ENCODE measurements at regions not wholly inside any gene's neighbourhood (a gene's known extent, or its start where the extent isn't known, plus 50 kb on each side); places are given as distances from the start of the nearest gene placed in this dataset.

- Histone ChIP-seq H2BK5ac (ENCODE audit: low read length) (peak overlapping the region; percentile 39), H2AFZ (ENCODE audit: low read length) (no peak overlapping the region), H2BK15ac (ENCODE audit: low read length) (no peak overlapping the region), H2BK120ac (ENCODE audit: low read depth, low read length) (no peak overlapping the region), H3K36me3 (replicated peaks in 1 of 2; ENCODE audit: control insufficient read depth in 2 of 2, insufficient read depth in 2 of 2, low read length in 2 of 2) (no peaks in the 10 kb centered on the region), H2AK5ac (ENCODE audit: low read depth, low read length) (no peak overlapping the region), H3K79me1 (ENCODE audit: low read depth, low read length) (no peaks in the 10 kb centered on the region), H3K9me3 (replicated peaks in 1 of 2; ENCODE audit: control insufficient read depth in 2 of 2, insufficient read depth in 1 of 2, low read depth in 1 of 2, low read length in 2 of 2) (no peaks in the 10 kb centered on the region), H3K14ac (ENCODE audit: low read length) (no peak overlapping the region), H3K23ac (ENCODE audit: low read depth, low read length, poor library complexity) (no peak overlapping the region), H3K27me3 (ENCODE audit: control insufficient read depth in 3 of 3, insufficient read depth in 3 of 3, low read depth in 1 of 3, low read length in 3 of 3) (no peaks in the 10 kb centered on the region), H3K4ac (ENCODE audit: low read length) (no peak overlapping the region), H3K9ac (ENCODE audit: low read depth, low read length, poor library complexity) (no peak overlapping the region), H3K4me1 (ENCODE audit: control insufficient read depth in 2 of 2, insufficient read depth in 1 of 2, low read depth in 1 of 2, low read length in 2 of 2) (no peaks in the 10 kb centered on the region), H3K18ac (ENCODE audit: low read length) (no peak overlapping the region), H3K27ac (replicated peaks; ENCODE audit: low read length) (no peak overlapping the region), H3K4me3 (ENCODE audit: low read length in 2 of 2) (no peak overlapping the region), H4K8ac (ENCODE audit: low read depth, low read length) (no peak overlapping the region), H3K4me2 (ENCODE audit: insufficient read depth, low read length, poor library complexity, severe bottlenecking) (no peak overlapping the region), H4K91ac (ENCODE audit: low read depth, low read length, poor library complexity) (no peak overlapping the region), H2BK12ac (ENCODE audit: low read length) (no peak overlapping the region)
- no CpG with 5 or more reads among the region's 7 CpGs for WGBS, 2 donors (ENCODE audit: extremely low coverage in 2 of 2, insufficient read length in 2 of 2, insufficient replicate concordance in 1 of 2)
- DNase-seq (ENCODE audit: low spot score): no peak
Measured at GRCh38 chr5:87030699-87031098, 237.0 kb upstream of the RASA1 start.

GRCh38 chr5:87034557-87034956, 233.1 kb upstream of the RASA1 start:
- H3K27me3 ChIP-seq (ENCODE audit: control insufficient read depth in 3 of 3, insufficient read depth in 3 of 3, low read depth in 1 of 3, low read length in 3 of 3): no peaks in the 10 kb centered on the region
- H3K4ac ChIP-seq (ENCODE audit: low read length): no peak overlapping the region
- WGBS, 2 donors (ENCODE audit: extremely low coverage in 2 of 2, insufficient read length in 2 of 2, insufficient replicate concordance in 1 of 2): no CpG with 5 or more reads among the region's 2 CpGs
- H3K9me3 ChIP-seq (replicated peaks in 1 of 2; ENCODE audit: control insufficient read depth in 2 of 2, insufficient read depth in 1 of 2, low read depth in 1 of 2, low read length in 2 of 2): no peaks in the 10 kb centered on the region
- H4K91ac ChIP-seq (ENCODE audit: low read depth, low read length, poor library complexity): no peak overlapping the region
- no peak overlapping the region for H2AK5ac ChIP-seq (ENCODE audit: low read depth, low read length)
- H3K23ac ChIP-seq (ENCODE audit: low read depth, low read length, poor library complexity): no peak overlapping the region
- H4K8ac ChIP-seq (ENCODE audit: low read depth, low read length): no peak overlapping the region
- no peaks in the 10 kb centered on the region for H3K79me1 ChIP-seq (ENCODE audit: low read depth, low read length)
- H3K4me2 ChIP-seq (ENCODE audit: insufficient read depth, low read length, poor library complexity, severe bottlenecking): no peak overlapping the region
- no peak overlapping the region for H3K9ac ChIP-seq (ENCODE audit: low read depth, low read length, poor library complexity)
- H3K27ac ChIP-seq (replicated peaks; ENCODE audit: low read length): no peak overlapping the region
- no peaks in the 10 kb centered on the region for H3K36me3 ChIP-seq (replicated peaks in 1 of 2; ENCODE audit: control insufficient read depth in 2 of 2, insufficient read depth in 2 of 2, low read length in 2 of 2)
- H3K14ac ChIP-seq (ENCODE audit: low read length): no peak overlapping the region
- H3K4me1 ChIP-seq (ENCODE audit: control insufficient read depth in 2 of 2, insufficient read depth in 1 of 2, low read depth in 1 of 2, low read length in 2 of 2): no peaks in the 10 kb centered on the region
- H3K4me3 ChIP-seq (ENCODE audit: low read length in 2 of 2): no peak overlapping the region
- H3K18ac ChIP-seq (ENCODE audit: low read length): no peak overlapping the region
- no peak overlapping the region for H2AFZ ChIP-seq (ENCODE audit: low read length)
- DNase-seq (ENCODE audit: low spot score): no peak
- no peak overlapping the region for H2BK120ac ChIP-seq (ENCODE audit: low read depth, low read length)
- H2BK5ac ChIP-seq (ENCODE audit: low read length): no peak overlapping the region
- no peak overlapping the region for H2BK15ac ChIP-seq (ENCODE audit: low read length)
- H2BK12ac ChIP-seq (ENCODE audit: low read length): no peak overlapping the region

- Histone ChIP-seq H3K27ac (replicated peaks; ENCODE audit: low read length) (no peak overlapping the region), H4K91ac (ENCODE audit: low read depth, low read length, poor library complexity) (no peak overlapping the region), H3K4me2 (ENCODE audit: insufficient read depth, low read length, poor library complexity, severe bottlenecking) (no peak overlapping the region), H3K4me3 (ENCODE audit: low read length in 2 of 2) (no peak overlapping the region), H2BK120ac (ENCODE audit: low read depth, low read length) (no peak overlapping the region), H3K4me1 (ENCODE audit: control insufficient read depth in 2 of 2, insufficient read depth in 1 of 2, low read depth in 1 of 2, low read length in 2 of 2) (no peaks in the 10 kb centered on the region), H3K27me3 (ENCODE audit: control insufficient read depth in 3 of 3, insufficient read depth in 3 of 3, low read depth in 1 of 3, low read length in 3 of 3) (no peaks in the 10 kb centered on the region), H2AK5ac (ENCODE audit: low read depth, low read length) (no peak overlapping the region), H4K8ac (ENCODE audit: low read depth, low read length) (no peak overlapping the region), H3K18ac (ENCODE audit: low read length) (no peak overlapping the region), H3K79me1 (ENCODE audit: low read depth, low read length) (no peaks in the 10 kb centered on the region), H2BK5ac (ENCODE audit: low read length) (no peak overlapping the region), H3K36me3 (replicated peaks in 1 of 2; ENCODE audit: control insufficient read depth in 2 of 2, insufficient read depth in 2 of 2, low read length in 2 of 2) (no peaks in the 10 kb centered on the region), H3K4ac (ENCODE audit: low read length) (no peak overlapping the region), H3K14ac (ENCODE audit: low read length) (no peak overlapping the region), H3K9me3 (replicated peaks in 1 of 2; ENCODE audit: control insufficient read depth in 2 of 2, insufficient read depth in 1 of 2, low read depth in 1 of 2, low read length in 2 of 2) (no peaks in the 10 kb centered on the region), H3K23ac (ENCODE audit: low read depth, low read length, poor library complexity) (no peak overlapping the region), H2BK12ac (ENCODE audit: low read length) (no peak overlapping the region), H2BK15ac (ENCODE audit: low read length) (no peak overlapping the region), H2AFZ (ENCODE audit: low read length) (no peak overlapping the region), H3K9ac (ENCODE audit: low read depth, low read length, poor library complexity) (no peak overlapping the region)
- DNase-seq (ENCODE audit: low spot score): no peak
- WGBS, 2 donors (ENCODE audit: extremely low coverage in 2 of 2, insufficient read length in 2 of 2, insufficient replicate concordance in 1 of 2): no CpG with 5 or more reads among the region's 7 CpGs
Measured at GRCh38 chr5:87042554-87042953, 225.1 kb upstream of the RASA1 start.

GRCh38 chr5:87048156-87048555, 219.5 kb upstream of the RASA1 start:
- no peaks in the 10 kb centered on the region for H3K4me1 ChIP-seq (ENCODE audit: control insufficient read depth in 2 of 2, insufficient read depth in 1 of 2, low read depth in 1 of 2, low read length in 2 of 2)
- H3K4me3 ChIP-seq (ENCODE audit: low read length in 2 of 2): no peak overlapping the region
- H2BK5ac ChIP-seq (ENCODE audit: low read length): no peak overlapping the region
- no peak overlapping the region for H2BK15ac ChIP-seq (ENCODE audit: low read length)
- H3K36me3 ChIP-seq (replicated peaks in 1 of 2; ENCODE audit: control insufficient read depth in 2 of 2, insufficient read depth in 2 of 2, low read length in 2 of 2): no peaks in the 10 kb centered on the region
- no peak overlapping the region for H2AK5ac ChIP-seq (ENCODE audit: low read depth, low read length)
- H2AFZ ChIP-seq (ENCODE audit: low read length): no peak overlapping the region
- H3K14ac ChIP-seq (ENCODE audit: low read length): no peak overlapping the region
- no peak overlapping the region for H3K9ac ChIP-seq (ENCODE audit: low read depth, low read length, poor library complexity)
- H4K91ac ChIP-seq (ENCODE audit: low read depth, low read length, poor library complexity): no peak overlapping the region
- no peaks in the 10 kb centered on the region for H3K9me3 ChIP-seq (replicated peaks in 1 of 2; ENCODE audit: control insufficient read depth in 2 of 2, insufficient read depth in 1 of 2, low read depth in 1 of 2, low read length in 2 of 2)
- no peak overlapping the region for H2BK12ac ChIP-seq (ENCODE audit: low read length)
- H3K4me2 ChIP-seq (ENCODE audit: insufficient read depth, low read length, poor library complexity, severe bottlenecking): no peak overlapping the region
- no peak overlapping the region for H3K27ac ChIP-seq (replicated peaks; ENCODE audit: low read length)
- H3K23ac ChIP-seq (ENCODE audit: low read depth, low read length, poor library complexity): no peak overlapping the region
- H3K27me3 ChIP-seq (ENCODE audit: control insufficient read depth in 3 of 3, insufficient read depth in 3 of 3, low read depth in 1 of 3, low read length in 3 of 3): no peaks in the 10 kb centered on the region
- no peak for DNase-seq (ENCODE audit: low spot score)
- no CpG with 5 or more reads among the region's 1 CpG for WGBS, 2 donors (ENCODE audit: extremely low coverage in 2 of 2, insufficient read length in 2 of 2, insufficient replicate concordance in 1 of 2)
- no peak overlapping the region for H2BK120ac ChIP-seq (ENCODE audit: low read depth, low read length)
- no peak overlapping the region for H4K8ac ChIP-seq (ENCODE audit: low read depth, low read length)
- no peaks in the 10 kb centered on the region for H3K79me1 ChIP-seq (ENCODE audit: low read depth, low read length)
- H3K18ac ChIP-seq (ENCODE audit: low read length): no peak overlapping the region
- H3K4ac ChIP-seq (ENCODE audit: low read length): no peak overlapping the region
